H1 (cell line): ENCODE measurements at regions not wholly inside any gene's neighbourhood (a gene's known extent, or its start where the extent isn't known, plus 50 kb on each side); places are given as distances from the start of the nearest gene placed in this dataset.

ENCODE experiments used
- FOSL1 ChIP-seq: IDR thresholded peaks from 2 replicates; pipeline ENCODE4 v1.6.1; 2011; ENCODE audit warnings: mild to moderate bottlenecking, low read depth, low read length, moderate library complexity; ENCODE audit not compliant: insufficient read depth
- GTF2F1 ChIP-seq: IDR thresholded peaks from 2 replicates; pipeline ENCODE4 v1.6.1; 2012; ENCODE audit warnings: low read depth, low read length, improper control_type of control experiment, borderline replicate concordance
- SAP30 ChIP-seq: fragments of 300-600 bp; sonication (generic); IDR thresholded peaks from 2 replicates; pipeline ENCODE4 v1.7.1; 2012; ENCODE audit warnings: low read length, moderate library complexity, mild to moderate bottlenecking, inconsistent platforms; ENCODE audit not compliant: insufficient read depth, insufficient replicate concordance

GRCh38 chr17:79243603-79243990, 169.0 kb downstream of the ENGASE start (continued):
- TF ChIP-seq FOSL1 (no peak), SAP30 (no peak), GTF2F1 (no peak)
